K562 (cell line): ENCODE measurements at regions not wholly inside any gene's neighbourhood (a gene's known extent, or its start where the extent isn't known, plus 50 kb on each side); places are given as distances from the start of the nearest gene placed in this dataset.
A peak's percentile ranks its signal among the peaks of the same experiment; 100 is the strongest.

Source experiments
- ATAC-seq: fragments of 200-7000 bp; cut with Tn5 transposase; 3 replicates; pipeline ENCODE4 v1.9.1; 2020; ENCODE audit warnings: moderate library complexity
- BruUV-seq: library from RNA; stranded (reverse); fragments of 400-500 nt; replicated peaks from 2 replicates; lab custom pipeline; 2021; lab: Mats Ljungman, UMichigan
- CTCF ChIA-PET: fragments of 300-600 bp; formaldehyde crosslinking; extraction: SDS; loops from one replicate; lab custom pipeline; 2021; ENCODE audit warnings: low intra/inter-chr PET ratio; lab: Yijun Ruan, JAX
- POLR2A ChIA-PET: fragments of 300-600, 350-650 bp; sonication (Branson Sonifier 250); formaldehyde crosslinking; extraction: SDS; loops from one replicate; lab custom pipeline; 2021; ENCODE audit warnings: antibody characterized with exemption, inconsistent platforms; lab: Yijun Ruan, JAX
- DNase-seq, 4 experiments: peaks; one replicate each; pipeline versions ENCODE4 v3.0.0 to v3.0.0-alpha.2; 2011 to 2018; ENCODE audit warnings: low spot score in 3 of 4, mixed read lengths in 3 of 4; ENCODE audit errors: extremely low read depth in 1 of 4
- FAIRE-seq: peaks from 2 replicates; lab custom pipeline; 2011; peaks lifted over from hg19 to GRCh38; lab: Jason Lieb, UNC
- H2AFZ ChIP-seq: 2 replicates; pipeline ENCODE4 v1.6.0; 2011; ENCODE audit warnings: low read depth, low read length, control low read depth, inconsistent platforms
- H3K27ac ChIP-seq: fragments of 200-600 bp; 3 replicates; pipeline ENCODE4 v1.8.0; 2011; ENCODE audit warnings: low read depth, mild to moderate bottlenecking, control low read depth, inconsistent platforms, low read length, moderate library complexity, mixed read lengths; ENCODE audit errors: extremely low read depth
- H3K27me3 ChIP-seq, 2 experiments: fragments of 300-600 bp in 1 of 2; 2 replicates in 1 of 2; 3 replicates in 1 of 2; pipeline versions ENCODE4 v1.6.0 to v1.8.0; 2011; ENCODE audit warnings: inconsistent platforms in 2 of 2, low read length in 2 of 2, mild to moderate bottlenecking in 1 of 2, mixed read lengths in 1 of 2, moderate library complexity in 1 of 2; ENCODE audit not compliant: control insufficient read depth in 2 of 2, insufficient read depth in 2 of 2
- H3K36me3 ChIP-seq: fragments of 300-600 bp; 3 replicates; pipeline ENCODE4 v1.8.0; 2011; ENCODE audit warnings: mild to moderate bottlenecking, low read length, inconsistent platforms; ENCODE audit not compliant: control insufficient read depth, insufficient read depth
- H3K4me1 ChIP-seq, 2 experiments: fragments of 200-600 bp in 1 of 2; replicated peaks in 1 of 2; 2 replicates in 1 of 2; 3 replicates in 1 of 2; pipeline versions ENCODE4 v1.5.1 to v1.8.0; 2011; ENCODE audit warnings: inconsistent platforms in 2 of 2, low read length in 2 of 2, mild to moderate bottlenecking in 1 of 2, mixed read lengths in 1 of 2, moderate library complexity in 1 of 2; ENCODE audit not compliant: control insufficient read depth in 2 of 2, insufficient read depth in 2 of 2
- H3K4me2 ChIP-seq: 2 replicates; pipeline ENCODE4 v1.6.1; 2011; ENCODE audit warnings: low read length, control low read depth, inconsistent platforms, mixed read lengths; ENCODE audit not compliant: insufficient read depth
- H3K4me3 ChIP-seq: fragments of 200-600 bp; sonication (generic), shearing (Covaris generic); 2 replicates; pipeline ENCODE4 v1.5.1; 2016; ENCODE audit warnings: control low read depth, inconsistent platforms
- H3K79me2 ChIP-seq: fragments of 200-600 bp; 3 replicates; pipeline ENCODE4 v1.8.0; 2011; ENCODE audit warnings: low read length, inconsistent platforms; ENCODE audit not compliant: control insufficient read depth, insufficient read depth
- H3K9ac ChIP-seq, 2 experiments: 2 replicates each; pipeline versions ENCODE4 v1.6.0 to v1.6.1; 2011; ENCODE audit warnings: low read depth in 2 of 2, low read length in 2 of 2, control low read depth in 1 of 2, inconsistent platforms in 1 of 2, mild to moderate bottlenecking in 1 of 2, mixed read lengths in 1 of 2; ENCODE audit not compliant: insufficient read depth in 1 of 2
- H3K9me1 ChIP-seq: one replicate; pipeline ENCODE4 v1.6.0; 2011; ENCODE audit warnings: inconsistent platforms, mild to moderate bottlenecking, low read length, moderate library complexity; ENCODE audit not compliant: control insufficient read depth, insufficient read depth
- H3K9me3 ChIP-seq: replicated peaks from 2 replicates; pipeline ENCODE4 v1.5.1; 2011; ENCODE audit warnings: low read depth, low read length, inconsistent platforms; ENCODE audit not compliant: control insufficient read depth, insufficient read depth
- H4K20me1 ChIP-seq: replicated peaks from 2 replicates; pipeline ENCODE4 v1.6.1; 2011; ENCODE audit warnings: low read length, inconsistent platforms, mixed read lengths; ENCODE audit not compliant: control insufficient read depth, insufficient read depth
- CBX3 ChIP-seq, 2 experiments: IDR thresholded peaks; 1 replicate in 1 of 2; 2 replicates in 1 of 2; pipeline ENCODE4 v1.6.1; 2012; ENCODE audit warnings: inconsistent platforms in 2 of 2, low read length in 2 of 2, borderline replicate concordance in 1 of 2, control low read depth in 1 of 2
- HNRNPLL ChIP-seq: fragments of 200-400 bp; formaldehyde crosslinking; IDR thresholded peaks from 2 replicates; pipeline ENCODE4 v1.6.1; 2017; ENCODE audit warnings: low read length, low read depth, mild to moderate bottlenecking; ENCODE audit not compliant: poor library complexity, severe bottlenecking
- KDM1A ChIP-seq, 2 experiments: fragments of 450-650 bp; IDR thresholded peaks; 2 replicates each; pipeline ENCODE4 v1.6.1; 2016; ENCODE audit warnings: mild to moderate bottlenecking in 2 of 2
- MCM3 ChIP-seq: fragments of 450-650 bp; IDR thresholded peaks from 2 replicates; pipeline ENCODE4 v1.6.1; 2016
- PTRF ChIP-seq: fragments of 450-650 bp; IDR thresholded peaks from 2 replicates; pipeline ENCODE4 v1.6.1; 2016; ENCODE audit warnings: mild to moderate bottlenecking, missing genetic modification characterization, missing compliant biosample characterization
- RAD21 ChIP-seq, 2 experiments: fragments of 250-450 bp in 1 of 2; fragments of 450-650 bp in 1 of 2; sonication (Bioruptor Pico) in 1 of 2; formaldehyde crosslinking in 1 of 2; IDR thresholded peaks in 1 of 2; conservative IDR thresholded peaks in 1 of 2; 2 replicates each; pipeline versions ENCODE4 v1.4.0 to v1.8.0; 2020 to 2022; ENCODE audit warnings: mild to moderate bottlenecking in 2 of 2, moderate library complexity in 1 of 2
- RBM25 ChIP-seq: fragments of 200-400 bp; formaldehyde crosslinking; IDR thresholded peaks from 2 replicates; pipeline ENCODE4 v1.6.1; 2018; ENCODE audit warnings: low read length, low read depth, moderate library complexity; ENCODE audit not compliant: severe bottlenecking
- SAP30 ChIP-seq: fragments of 200-600 bp; sonication (generic); IDR thresholded peaks from 2 replicates; pipeline ENCODE4 v1.6.1; 2012; ENCODE audit warnings: borderline replicate concordance, low read depth, mild to moderate bottlenecking, moderate library complexity, low read length, control low read depth, inconsistent platforms; ENCODE audit not compliant: insufficient read depth, poor library complexity, severe bottlenecking
- SMAD1 ChIP-seq: fragments of 150-350 bp; IDR thresholded peaks from 2 replicates; pipeline ENCODE4 v1.6.1; 2014; ENCODE audit warnings: low read length, low read depth; ENCODE audit not compliant: partially characterized antibody
- SRF ChIP-seq, 2 experiments: fragments of 250-450, 450-650 bp in 1 of 2; sonication (Bioruptor Pico) in 1 of 2; sonication (generic) in 1 of 2; formaldehyde crosslinking; IDR thresholded peaks; 2 replicates each; pipeline versions ENCODE4 v1.5.0 to v1.5.1; 2020 to 2022; ENCODE audit warnings: mild to moderate bottlenecking in 1 of 2, missing genetic modification reagents in 1 of 2
- ZNF253 ChIP-seq: fragments of 250-450 bp; sonication (Bioruptor Pico); conservative IDR thresholded peaks from 2 replicates; pipeline ENCODE4 v1.6.1; 2021; ENCODE audit warnings: mild to moderate bottlenecking
- WGBS: fragments of 100-300 bp; shearing (Covaris generic); methylation state at CpG from one replicate; pipeline ENCODE4 v1.1.6; 2016; ENCODE audit warnings: low coverage, mixed read lengths; ENCODE audit not compliant: insufficient coverage; ENCODE audit errors: missing lambda C conversion rate; 5-methylcytosine and 5-hydroxymethylcytosine counted together
- in situ Hi-C: fragments of 300-500 bp; cut with MboI; formaldehyde crosslinking; loops from 4 replicates; pipeline ENCODE4 v1.15.0; 2018; ENCODE audit warnings: inconsistent platforms, mixed read lengths
- intact Hi-C: fragments of 100-400 bp; cut with micrococcal nuclease; formaldehyde crosslinking; loops from 2 replicates; pipeline ENCODE4 v1.14.2; 2022
- TF ChIP-seq, protein P1 (sequence below): sonication (generic); formaldehyde crosslinking; IDR thresholded peaks from 2 replicates; pipeline ENCODE4 v1.8.0; 2023; ENCODE audit warnings: mild to moderate bottlenecking, missing genetic modification reagents
- TF ChIP-seq, protein P2 (sequence below): fragments of 450-650 bp; formaldehyde crosslinking; IDR thresholded peaks from 2 replicates; pipeline ENCODE4 v1.4.0; 2020; ENCODE audit warnings: mild to moderate bottlenecking, moderate library complexity

DNA sequence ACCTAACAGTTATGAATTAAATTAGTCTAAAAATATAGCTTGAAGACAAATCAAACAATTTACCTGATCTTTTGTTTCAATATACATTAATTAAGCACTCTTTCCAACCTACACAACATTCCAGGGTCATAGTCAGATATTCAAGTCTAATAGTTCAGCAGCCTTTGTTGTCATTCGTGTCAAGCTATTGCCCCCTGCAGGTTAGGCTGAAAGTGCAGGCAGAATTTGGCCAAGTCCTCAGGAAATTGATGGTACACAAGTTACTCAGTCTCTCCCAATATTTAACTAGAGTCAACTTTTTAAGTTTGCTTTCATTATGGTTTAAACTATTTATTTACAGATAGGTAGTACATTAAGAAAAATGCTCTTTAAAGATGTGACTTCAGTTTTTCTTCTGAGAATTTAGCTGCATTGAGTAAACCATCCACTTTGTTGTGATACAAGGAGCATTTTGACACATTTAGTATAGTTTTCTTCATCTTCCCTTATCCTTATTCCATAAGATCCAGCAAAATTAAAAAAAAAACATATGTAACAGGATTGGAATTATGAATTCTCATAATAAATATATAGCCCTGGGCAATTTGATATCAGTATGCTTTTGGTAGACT lies 130.3 kb upstream of the DPYD start (continued):
- TF ChIP-seq RAD21 (CRISPR knock-in tag; conservative IDR thresholded peaks at IDR 0.05 in 1 of 2, IDR thresholded peaks at IDR 0.05 in 1 of 2) = peak; percentile 64 to 78

DNA sequence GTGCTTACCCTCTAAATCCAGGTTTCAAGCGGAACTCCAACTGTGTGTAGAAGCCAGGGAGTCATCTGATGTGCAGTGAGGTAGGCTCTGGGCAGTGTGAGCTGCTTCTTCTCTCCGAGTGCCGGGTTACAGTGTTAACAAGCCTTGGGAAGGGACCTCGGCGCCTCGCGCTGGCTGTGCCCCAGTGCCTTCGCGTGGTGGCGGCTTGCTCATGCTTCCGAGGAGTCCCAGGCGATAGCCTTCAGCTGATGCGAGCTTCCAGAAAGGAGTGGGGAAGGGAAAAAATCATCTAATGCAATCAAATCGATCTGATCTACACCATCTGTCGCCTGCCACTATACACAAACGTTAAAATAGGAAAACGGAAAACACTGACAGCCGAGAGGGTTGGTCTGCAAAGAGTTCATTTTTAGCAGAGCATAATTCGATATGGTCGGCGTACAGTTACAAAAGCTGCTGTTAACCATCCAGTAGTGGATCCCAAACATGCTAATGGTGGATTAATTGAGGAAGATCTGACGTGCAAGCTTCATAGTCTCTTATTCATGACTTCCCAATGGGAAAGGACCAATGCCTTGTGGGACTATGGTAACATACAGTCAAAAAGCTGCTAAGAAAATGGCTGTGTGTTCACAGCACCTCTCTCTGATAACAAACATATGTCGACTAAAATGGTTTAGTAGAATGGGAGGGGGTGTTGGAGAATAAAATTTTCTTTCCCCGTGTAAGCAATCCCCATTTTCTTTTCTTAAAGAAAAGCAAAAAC lies 128.7 kb upstream of the DPYD start:
- ATAC-seq = no peak
- Histone ChIP-seq H2AFZ (no peak overlapping the region), H3K4me2 (no peak overlapping the region), H3K27me3 (no peaks in the 10 kb centered on the region), H3K4me3 (no peak overlapping the region), H3K9ac (no peak overlapping the region), H3K9me3 (no peaks in the 10 kb centered on the region), H3K4me1 (peaks cover 0 to 11% of the 10 kb centered on the region in 2 experiments; a peak in 1 of 5 replicates), H3K27ac (no peak overlapping the region), H3K79me2 (no peaks in the 10 kb centered on the region), H4K20me1 (no peaks in the 10 kb centered on the region), H3K36me3 (no peaks in the 10 kb centered on the region), H3K9me1 (no peaks in the 10 kb centered on the region)
- in situ Hi-C loops (no loop called here), intact Hi-C loops (no loop called here)
- POLR2A ChIA-PET = no interaction called here
- BruUV-seq = no TSS peak
- WGBS = under 1% methylated on average over 21 of the region's 24 CpGs
- no peak for FAIRE-seq
- DNase-seq = no peak
- CTCF ChIA-PET = no interaction called here
- TF ChIP-seq CBX3 (IDR thresholded peaks at IDR 0.05; ENCODE audit: borderline replicate concordance in 1 of 2, low read length in 2 of 2) (no peak), ZNF253 (CRISPR knock-in tag) (no peak), PTRF (no peak), MCM3 (no peak), SRF (CRISPR knock-in tag; IDR thresholded peaks at IDR 0.05) (no peak), KDM1A (IDR thresholded peaks at IDR 0.05) (no peak), HNRNPLL (no peak), SAP30 (no peak), RBM25 (no peak), SMAD1 (no peak)
- TF ChIP-seq, protein P1, sequence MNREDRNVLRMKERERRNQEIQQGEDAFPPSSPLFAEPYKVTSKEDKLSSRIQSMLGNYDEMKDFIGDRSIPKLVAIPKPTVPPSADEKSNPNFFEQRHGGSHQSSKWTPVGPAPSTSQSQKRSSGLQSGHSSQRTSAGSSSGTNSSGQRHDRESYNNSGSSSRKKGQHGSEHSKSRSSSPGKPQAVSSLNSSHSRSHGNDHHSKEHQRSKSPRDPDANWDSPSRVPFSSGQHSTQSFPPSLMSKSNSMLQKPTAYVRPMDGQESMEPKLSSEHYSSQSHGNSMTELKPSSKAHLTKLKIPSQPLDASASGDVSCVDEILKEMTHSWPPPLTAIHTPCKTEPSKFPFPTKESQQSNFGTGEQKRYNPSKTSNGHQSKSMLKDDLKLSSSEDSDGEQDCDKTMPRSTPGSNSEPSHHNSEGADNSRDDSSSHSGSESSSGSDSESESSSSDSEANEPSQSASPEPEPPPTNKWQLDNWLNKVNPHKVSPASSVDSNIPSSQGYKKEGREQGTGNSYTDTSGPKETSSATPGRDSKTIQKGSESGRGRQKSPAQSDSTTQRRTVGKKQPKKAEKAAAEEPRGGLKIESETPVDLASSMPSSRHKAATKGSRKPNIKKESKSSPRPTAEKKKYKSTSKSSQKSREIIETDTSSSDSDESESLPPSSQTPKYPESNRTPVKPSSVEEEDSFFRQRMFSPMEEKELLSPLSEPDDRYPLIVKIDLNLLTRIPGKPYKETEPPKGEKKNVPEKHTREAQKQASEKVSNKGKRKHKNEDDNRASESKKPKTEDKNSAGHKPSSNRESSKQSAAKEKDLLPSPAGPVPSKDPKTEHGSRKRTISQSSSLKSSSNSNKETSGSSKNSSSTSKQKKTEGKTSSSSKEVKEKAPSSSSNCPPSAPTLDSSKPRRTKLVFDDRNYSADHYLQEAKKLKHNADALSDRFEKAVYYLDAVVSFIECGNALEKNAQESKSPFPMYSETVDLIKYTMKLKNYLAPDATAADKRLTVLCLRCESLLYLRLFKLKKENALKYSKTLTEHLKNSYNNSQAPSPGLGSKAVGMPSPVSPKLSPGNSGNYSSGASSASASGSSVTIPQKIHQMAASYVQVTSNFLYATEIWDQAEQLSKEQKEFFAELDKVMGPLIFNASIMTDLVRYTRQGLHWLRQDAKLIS (CRISPR knock-in tag) = no peak
- TF ChIP-seq, protein P2, sequence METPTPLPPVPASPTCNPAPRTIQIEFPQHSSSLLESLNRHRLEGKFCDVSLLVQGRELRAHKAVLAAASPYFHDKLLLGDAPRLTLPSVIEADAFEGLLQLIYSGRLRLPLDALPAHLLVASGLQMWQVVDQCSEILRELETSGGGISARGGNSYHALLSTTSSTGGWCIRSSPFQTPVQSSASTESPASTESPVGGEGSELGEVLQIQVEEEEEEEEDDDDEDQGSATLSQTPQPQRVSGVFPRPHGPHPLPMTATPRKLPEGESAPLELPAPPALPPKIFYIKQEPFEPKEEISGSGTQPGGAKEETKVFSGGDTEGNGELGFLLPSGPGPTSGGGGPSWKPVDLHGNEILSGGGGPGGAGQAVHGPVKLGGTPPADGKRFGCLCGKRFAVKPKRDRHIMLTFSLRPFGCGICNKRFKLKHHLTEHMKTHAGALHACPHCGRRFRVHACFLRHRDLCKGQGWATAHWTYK = no peak
